ENCODE measurements at regions not wholly inside any gene's neighbourhood (a gene's known extent, or its start where the extent isn't known, plus 50 kb on each side); places are given as distances from the start of the nearest gene placed in this dataset.

- H2AFZ ChIP-seq (ENCODE audit: low read length) = no peak overlapping the region
- H4K20me1 ChIP-seq (ENCODE audit: insufficient read depth, low read length, poor library complexity, severe bottlenecking) = no peaks in the 10 kb centered on the region
- TF ChIP-seq EZH2phosphoT487 (IDR thresholded peaks at IDR 0.05; ENCODE audit: borderline replicate concordance) (no peak), CTCF (conservative IDR thresholded peaks at IDR 0.05; ENCODE audit: low read length) (no peak)
- no peaks in the 10 kb centered on the region for H3K9me2 ChIP-seq (replicated peaks; ENCODE audit: low read depth, low read length)
- H3F3A ChIP-seq (ENCODE audit: low read depth) = no peaks in the 10 kb centered on the region
- H3K79me2 ChIP-seq (ENCODE audit: insufficient read depth, low read length) = no peaks in the 10 kb centered on the region
- H3K36me3 ChIP-seq (ENCODE audit: insufficient read depth, low read length) = no peaks in the 10 kb centered on the region
- no peaks in the 10 kb centered on the region for H3K4me1 ChIP-seq (ENCODE audit: insufficient read depth, low read length, poor library complexity, severe bottlenecking)
- H3K9me3 ChIP-seq (ENCODE audit: insufficient read depth, low read depth, low read length) = no peaks in the 10 kb centered on the region
- no peak overlapping the region for H3K4me2 ChIP-seq (ENCODE audit: low read depth, low read length, poor library complexity, severe bottlenecking)
- H3K27me3 ChIP-seq (ENCODE audit: insufficient read depth, low read length, poor library complexity, severe bottlenecking) = no peaks in the 10 kb centered on the region
- no peak overlapping the region for H3K4me3 ChIP-seq (ENCODE audit: low read length, poor library complexity, severe bottlenecking)
- H3K9ac ChIP-seq (ENCODE audit: low read depth, low read length, poor library complexity, severe bottlenecking) = no peak overlapping the region
These were observed 174.6 kb upstream of the ARHGAP42 start for GRCh38 chr11:100512475-100512874.

GRCh38 chr11:100515087-100515486 is 172.0 kb upstream of the ARHGAP42 start:
- no peak overlapping the region for H3K4me2 ChIP-seq (ENCODE audit: low read depth, low read length, poor library complexity, severe bottlenecking)
- no peak overlapping the region for H3K9ac ChIP-seq (ENCODE audit: low read depth, low read length, poor library complexity, severe bottlenecking)
- H4K20me1 ChIP-seq (ENCODE audit: insufficient read depth, low read length, poor library complexity, severe bottlenecking) = no peaks in the 10 kb centered on the region
- H3K4me1 ChIP-seq (ENCODE audit: insufficient read depth, low read length, poor library complexity, severe bottlenecking) = no peaks in the 10 kb centered on the region
- no peaks in the 10 kb centered on the region for H3K9me3 ChIP-seq (ENCODE audit: insufficient read depth, low read depth, low read length)
- H3F3A ChIP-seq (ENCODE audit: low read depth) = no peaks in the 10 kb centered on the region
- TF ChIP-seq CTCF (conservative IDR thresholded peaks at IDR 0.05; ENCODE audit: low read length) (no peak), EZH2phosphoT487 (IDR thresholded peaks at IDR 0.05; ENCODE audit: borderline replicate concordance) (no peak)
- H3K4me3 ChIP-seq (ENCODE audit: low read length, poor library complexity, severe bottlenecking) = no peak overlapping the region
- no peaks in the 10 kb centered on the region for H3K9me2 ChIP-seq (replicated peaks; ENCODE audit: low read depth, low read length)
- H3K36me3 ChIP-seq (ENCODE audit: insufficient read depth, low read length) = no peaks in the 10 kb centered on the region
- no peak overlapping the region for H2AFZ ChIP-seq (ENCODE audit: low read length)
- no peaks in the 10 kb centered on the region for H3K27me3 ChIP-seq (ENCODE audit: insufficient read depth, low read length, poor library complexity, severe bottlenecking)
- no peaks in the 10 kb centered on the region for H3K79me2 ChIP-seq (ENCODE audit: insufficient read depth, low read length)

- Histone ChIP-seq H3K9ac (ENCODE audit: low read depth, low read length, poor library complexity, severe bottlenecking) (no peak overlapping the region), H3K4me2 (ENCODE audit: low read depth, low read length, poor library complexity, severe bottlenecking) (no peak overlapping the region), H3K4me3 (ENCODE audit: low read length, poor library complexity, severe bottlenecking) (no peak overlapping the region), H3K36me3 (ENCODE audit: insufficient read depth, low read length) (no peaks in the 10 kb centered on the region), H3K27me3 (ENCODE audit: insufficient read depth, low read length, poor library complexity, severe bottlenecking) (no peaks in the 10 kb centered on the region), H3K9me2 (replicated peaks; ENCODE audit: low read depth, low read length) (no peaks in the 10 kb centered on the region), H3K9me3 (ENCODE audit: insufficient read depth, low read depth, low read length) (no peaks in the 10 kb centered on the region; the same call in 1 of the 2 replicates), H3F3A (ENCODE audit: low read depth) (no peaks in the 10 kb centered on the region), H3K4me1 (ENCODE audit: insufficient read depth, low read length, poor library complexity, severe bottlenecking) (no peaks in the 10 kb centered on the region), H3K79me2 (ENCODE audit: insufficient read depth, low read length) (no peaks in the 10 kb centered on the region), H4K20me1 (ENCODE audit: insufficient read depth, low read length, poor library complexity, severe bottlenecking) (no peaks in the 10 kb centered on the region), H2AFZ (ENCODE audit: low read length) (no peak overlapping the region)
- TF ChIP-seq CTCF (conservative IDR thresholded peaks at IDR 0.05; ENCODE audit: low read length) (no peak), EZH2phosphoT487 (IDR thresholded peaks at IDR 0.05; ENCODE audit: borderline replicate concordance) (no peak)
These were observed 161.9 kb upstream of the ARHGAP42 start for GRCh38 chr11:100525197-100525596.
